Activated CD8-positive, alpha-beta memory T cell treated with anti-CD3 and anti-CD28 coated beads, Interleukin-2, amount 50 U/mL, for 24 hours (primary cell): ENCODE measurements at regions not wholly inside any gene's neighbourhood (a gene's known extent, or its start where the extent isn't known, plus 50 kb on each side); places are given as distances from the start of the nearest gene placed in this dataset.

ENCODE experiments used
- DNase-seq: peaks from one replicate; pipeline ENCODE4 v3.0.0-alpha.2; 2020; ENCODE audit errors: extremely low read depth

DNA sequence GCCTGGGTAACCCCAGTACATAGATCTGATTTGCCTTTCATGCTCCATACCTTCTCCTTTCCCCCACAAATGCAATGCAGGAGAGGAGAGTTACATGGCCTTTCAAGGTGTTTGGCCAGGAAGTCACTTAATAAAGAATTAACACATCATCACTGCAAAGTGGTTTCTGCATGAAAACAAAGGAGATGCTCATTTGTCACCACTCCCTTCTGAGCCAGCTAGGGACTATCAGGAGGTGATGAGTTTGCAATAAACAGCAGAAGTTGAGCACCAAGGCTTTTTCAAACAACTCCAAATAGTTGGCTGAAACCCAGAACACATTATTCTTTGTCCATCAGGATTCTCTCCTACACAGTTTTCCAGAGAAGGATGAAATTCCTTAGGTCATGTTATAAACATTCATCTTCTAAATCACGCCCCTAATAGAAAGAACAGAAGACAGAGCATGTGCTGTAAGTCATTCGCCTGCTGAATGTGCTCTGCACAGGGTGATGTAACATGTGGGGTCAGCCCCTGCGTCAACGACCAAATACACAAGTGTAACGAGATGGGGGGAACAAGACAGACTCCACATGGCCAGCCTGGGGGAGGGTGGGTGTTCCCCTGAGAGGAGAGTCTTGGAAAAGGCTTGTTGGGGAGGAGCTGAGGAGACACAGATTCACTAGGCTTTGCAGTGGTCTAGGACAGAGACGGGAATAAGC is 87.3 kb upstream of the RMDN2 start:
- no peak for DNase-seq

DNA sequence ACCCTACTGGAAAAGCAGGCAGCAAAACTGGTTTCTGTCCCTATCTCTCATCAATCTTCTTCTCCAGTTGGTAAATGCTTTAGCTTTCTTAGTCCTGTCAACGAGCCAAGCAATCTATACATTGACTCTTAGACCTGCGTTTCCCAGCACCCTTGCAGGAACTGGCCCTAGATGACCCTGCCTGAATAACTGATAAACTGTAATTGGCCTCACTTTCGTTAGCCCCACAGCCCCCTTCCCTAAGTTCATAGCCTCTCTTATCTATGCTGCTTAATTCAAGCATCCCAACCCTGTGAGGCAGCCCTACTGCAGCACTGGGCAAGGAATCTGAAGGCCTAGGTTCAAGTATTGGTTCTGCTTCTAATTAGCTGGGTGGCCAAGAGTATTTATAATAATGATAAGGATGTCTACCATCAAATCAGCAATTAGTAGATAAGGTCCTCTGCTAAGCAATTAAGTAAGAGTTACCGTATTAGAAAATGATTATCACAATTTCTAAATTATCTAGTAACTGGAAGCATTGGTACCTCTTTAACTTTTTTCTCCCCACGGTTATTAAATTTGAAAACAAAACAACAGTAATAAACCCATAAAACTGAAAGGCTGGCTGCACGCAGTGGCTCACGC is 86.4 kb upstream of the RMDN2 start:
- DNase-seq = no peak

DNA sequence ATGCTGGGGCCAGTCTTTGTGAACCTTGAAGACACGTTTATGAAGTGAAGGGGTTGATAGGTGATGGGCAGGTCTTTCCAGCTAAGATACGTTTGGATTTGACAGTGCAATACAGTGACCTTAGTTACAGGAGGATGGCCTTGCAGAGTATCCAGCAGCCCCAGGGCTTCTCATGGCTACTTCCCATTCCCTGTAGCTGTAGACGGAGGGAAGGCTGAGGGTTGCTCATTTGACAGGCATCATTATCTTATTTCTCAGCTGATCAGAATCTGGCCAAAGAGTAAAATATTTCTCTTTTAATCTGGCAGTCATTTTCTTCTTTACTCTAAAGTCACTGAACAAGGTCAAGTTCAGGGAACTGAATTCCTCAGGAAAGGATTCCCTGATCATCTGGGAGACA is 85.1 kb upstream of the RMDN2 start:
- no peak for DNase-seq

DNA sequence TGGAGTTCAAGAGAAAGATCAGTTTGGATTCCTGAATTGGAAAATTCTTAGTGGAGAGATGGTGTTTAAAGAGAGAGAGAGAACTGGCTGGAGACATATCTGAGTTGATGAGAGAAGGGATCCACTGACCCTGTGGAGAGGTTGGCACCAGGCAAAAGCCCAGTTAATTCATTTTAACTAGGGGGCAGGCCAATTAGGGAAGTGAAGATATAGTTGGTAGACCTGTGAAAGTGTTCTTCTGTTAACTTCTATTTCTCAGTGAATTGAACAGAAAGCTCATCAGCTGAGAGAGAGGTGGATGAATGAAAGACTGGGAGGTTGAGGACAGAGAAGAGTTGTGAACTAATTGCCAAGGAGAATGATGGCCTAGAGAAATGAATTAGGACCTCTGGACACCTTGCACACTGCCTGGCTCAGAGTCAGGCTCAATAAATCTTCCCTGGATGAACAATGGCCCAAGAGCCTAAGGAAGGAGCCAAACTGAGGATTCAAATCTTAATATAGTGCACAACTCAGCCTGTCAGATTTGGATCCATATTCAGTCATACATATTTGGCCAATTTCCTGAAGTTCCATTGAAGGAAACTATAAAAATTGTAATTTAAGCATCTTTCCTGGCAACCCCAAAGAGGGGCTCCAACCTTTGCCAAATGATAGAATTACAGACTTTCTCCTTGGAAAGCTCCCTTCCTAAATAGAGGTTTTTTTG is 82.2 kb upstream of the RMDN2 start:
- no peak for DNase-seq

DNA sequence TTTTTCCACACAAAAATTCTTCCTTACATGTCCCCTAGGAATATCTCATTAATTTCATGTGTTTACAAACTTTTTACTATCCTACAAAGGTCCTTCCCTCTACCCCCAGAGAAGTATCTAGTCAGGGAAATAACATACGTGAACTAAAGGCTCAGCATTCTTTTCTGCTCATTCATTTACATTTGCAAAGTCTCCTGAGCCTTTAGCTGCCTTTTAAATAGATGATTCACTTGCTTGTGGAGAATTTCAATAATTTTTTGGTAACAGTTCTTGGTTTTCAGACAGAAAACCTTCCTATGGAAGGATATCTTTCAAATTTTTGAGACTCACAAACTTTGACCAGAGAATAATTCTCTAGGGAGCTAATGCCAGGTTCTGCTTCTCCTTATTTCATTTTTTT is 81.5 kb upstream of the RMDN2 start:
- no peak for DNase-seq

DNA sequence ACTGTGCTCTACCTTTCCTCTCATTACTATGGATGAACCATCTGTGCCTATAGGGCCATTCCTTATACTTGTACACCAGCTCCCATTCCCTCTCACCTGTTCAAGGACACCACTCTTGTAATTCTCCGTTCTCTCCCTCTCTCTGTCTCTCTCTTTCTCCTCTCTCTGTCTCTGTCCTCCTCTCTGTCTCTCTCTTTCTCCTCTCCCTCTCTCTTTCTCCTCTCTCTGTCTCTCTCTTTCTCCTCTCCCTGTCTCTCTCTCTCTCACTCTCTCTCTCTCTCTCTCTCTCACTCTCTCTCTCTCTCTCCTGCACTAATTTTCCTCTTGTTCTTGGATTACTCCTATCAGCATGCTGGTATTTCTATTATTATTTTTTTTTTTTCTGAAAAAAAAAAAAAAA is 78.9 kb upstream of the RMDN2 start:
- DNase-seq = no peak

DNA sequence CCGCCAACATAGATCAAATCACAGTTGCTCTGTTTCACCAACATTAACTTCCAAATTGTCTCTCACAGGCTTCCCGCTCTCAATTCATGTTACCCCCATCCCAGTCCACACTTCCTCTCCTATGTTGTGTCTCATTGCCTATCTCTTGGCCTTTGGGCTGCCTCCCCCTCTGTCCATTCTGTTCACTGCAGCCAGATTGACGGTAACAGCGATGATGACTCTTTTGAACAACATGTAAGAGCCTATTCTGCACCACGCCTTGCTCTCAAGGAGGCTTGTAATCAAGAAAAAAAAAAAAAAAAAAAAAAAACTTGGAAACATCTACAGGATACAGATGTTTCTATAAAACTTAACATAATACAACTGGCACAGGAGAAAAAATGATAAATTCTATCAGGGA is 77.3 kb upstream of the RMDN2 start:
- DNase-seq = no peak

DNA sequence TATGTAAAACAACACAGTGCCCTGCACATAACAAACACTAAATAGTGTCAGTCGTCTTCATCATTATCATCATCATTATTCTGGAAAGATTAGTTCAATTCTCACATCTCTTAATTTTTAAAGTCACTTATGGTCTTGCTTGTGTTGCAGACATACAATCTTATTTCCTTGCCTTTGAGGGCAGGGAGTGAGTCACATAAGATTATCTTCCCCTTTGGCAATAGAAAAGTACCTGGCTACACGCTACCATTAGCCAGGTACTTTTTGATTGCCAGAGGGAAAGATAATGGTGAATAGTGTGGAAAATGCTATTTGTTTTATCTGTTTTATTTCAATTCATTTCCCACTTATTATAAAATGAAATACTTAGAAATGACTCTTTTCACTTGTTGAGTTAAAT is 76.6 kb upstream of the RMDN2 start:
- DNase-seq = no peak

DNA sequence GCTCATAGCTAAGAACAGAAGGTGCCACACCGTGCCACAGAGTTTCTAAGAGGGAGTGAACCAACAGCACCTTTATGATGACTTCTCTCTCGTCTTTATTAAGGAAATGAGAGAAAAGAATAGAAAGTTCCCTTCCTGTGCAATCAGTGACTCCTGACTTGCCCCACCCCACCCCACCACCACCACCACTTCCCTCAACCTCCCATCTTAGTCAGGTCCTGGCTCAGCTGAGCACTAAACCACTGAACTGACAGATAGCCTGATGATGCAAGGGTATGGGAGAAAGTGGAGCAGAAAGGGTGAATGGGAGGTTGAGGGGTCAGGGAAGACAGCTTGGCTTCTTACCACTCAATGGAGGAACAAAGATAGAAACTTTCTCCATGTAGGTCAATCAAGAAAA is 75.2 kb upstream of the RMDN2 start:
- no peak for DNase-seq

DNA sequence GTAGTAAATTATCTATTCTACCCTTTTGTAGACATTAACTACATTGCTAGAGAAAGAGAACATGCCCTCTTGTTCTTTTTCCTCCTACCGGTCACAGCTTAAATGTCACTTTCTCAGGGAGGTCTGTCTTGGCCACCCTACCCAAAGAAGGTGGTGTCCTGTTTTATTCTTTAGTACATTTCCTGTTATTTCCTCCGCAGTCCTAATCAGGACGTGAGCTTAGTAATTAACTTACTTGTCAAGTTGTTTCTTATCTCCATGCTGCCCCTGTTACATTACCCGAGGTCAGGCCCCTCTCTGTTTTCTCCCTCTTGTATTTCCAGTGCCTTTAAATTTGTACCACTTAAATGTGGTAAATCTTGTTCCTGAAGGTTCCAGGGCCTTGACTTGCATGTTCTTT is 73.7 kb upstream of the RMDN2 start:
- no peak for DNase-seq

DNA sequence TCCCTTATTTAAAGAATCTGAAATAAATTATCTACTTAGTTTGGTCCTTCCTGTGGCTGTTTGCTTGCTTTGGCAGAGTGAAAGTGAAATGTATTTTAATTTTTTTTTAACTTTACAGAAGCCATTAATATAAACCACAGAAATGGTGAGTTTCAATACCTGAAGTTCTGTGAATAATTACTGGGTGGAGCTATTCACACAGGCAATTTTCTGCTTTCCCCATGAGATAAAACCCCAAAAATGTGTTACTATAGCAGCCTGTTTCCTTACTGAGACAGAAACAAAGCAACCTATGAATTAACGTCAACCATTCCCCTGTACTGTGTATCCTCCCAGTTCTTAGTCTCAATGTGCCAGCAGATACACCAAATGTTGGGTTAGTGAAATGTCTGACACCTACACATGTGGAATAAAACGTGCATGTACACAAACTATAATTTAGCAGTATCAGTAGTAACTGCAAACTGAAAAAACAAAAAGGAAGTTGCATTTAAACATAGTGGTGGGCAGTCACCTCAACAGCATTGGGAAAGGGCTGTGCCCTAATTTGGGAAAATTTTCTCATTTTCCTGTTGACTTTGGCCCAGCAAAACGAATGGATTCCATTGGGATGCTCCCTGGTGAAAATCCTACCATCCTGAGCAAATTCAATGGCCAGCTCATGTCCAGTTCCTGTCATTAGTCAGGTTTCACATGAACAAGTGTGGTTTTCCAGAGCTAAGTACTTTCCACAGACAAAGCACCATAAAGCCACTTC is 73.1 kb upstream of the RMDN2 start:
- DNase-seq = no peak

DNA sequence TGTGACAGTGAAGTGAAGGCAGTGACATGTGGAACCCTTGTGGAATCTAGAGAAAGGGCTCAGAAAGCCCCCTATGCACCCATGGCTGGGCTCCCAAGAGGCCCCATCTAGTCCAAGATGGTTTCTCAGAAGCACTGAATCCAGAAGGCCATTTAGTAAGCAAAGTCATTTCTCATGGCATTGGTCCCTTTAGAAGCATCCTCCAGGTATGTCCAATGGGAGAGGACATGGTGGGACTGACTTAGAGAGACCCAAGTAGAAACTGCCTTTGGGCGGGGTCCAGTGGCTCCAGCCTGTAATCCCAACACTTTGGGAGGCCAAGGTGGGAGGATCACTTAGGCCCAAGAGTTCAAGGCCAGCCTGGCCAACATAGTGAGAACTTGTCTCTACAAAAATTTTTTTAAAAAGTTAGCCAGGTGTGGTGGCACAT is 72.5 kb upstream of the RMDN2 start:
- DNase-seq = no peak

DNA sequence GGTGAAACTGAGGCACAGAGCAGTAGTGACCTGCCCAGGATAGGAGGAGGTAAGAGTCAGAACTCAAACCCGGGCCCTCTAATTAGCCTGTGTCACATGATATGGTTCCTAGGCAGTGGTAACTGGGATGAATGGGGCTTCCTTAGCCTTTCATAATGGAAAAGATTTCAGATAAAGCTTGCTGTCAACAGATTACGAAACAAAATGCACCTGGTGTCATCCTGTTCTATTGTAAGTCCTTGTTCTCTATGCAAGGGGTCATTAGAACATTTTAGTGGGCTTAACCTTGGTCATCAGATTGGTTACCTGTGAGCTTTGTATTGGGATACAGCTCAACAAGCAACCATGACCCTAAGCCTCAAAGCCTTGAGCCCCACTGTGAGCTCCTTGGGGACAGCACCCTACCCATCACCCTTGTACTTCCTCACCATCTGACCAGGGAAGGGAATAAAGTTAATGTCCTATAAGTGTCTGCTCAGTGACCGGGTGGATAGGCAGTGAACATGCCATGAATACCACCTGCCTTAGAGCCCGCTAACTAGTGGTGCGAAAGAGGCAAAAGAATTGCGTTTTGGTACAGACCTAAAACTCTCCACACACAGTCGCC is 70.3 kb upstream of the RMDN2 start:
- no peak for DNase-seq

DNA sequence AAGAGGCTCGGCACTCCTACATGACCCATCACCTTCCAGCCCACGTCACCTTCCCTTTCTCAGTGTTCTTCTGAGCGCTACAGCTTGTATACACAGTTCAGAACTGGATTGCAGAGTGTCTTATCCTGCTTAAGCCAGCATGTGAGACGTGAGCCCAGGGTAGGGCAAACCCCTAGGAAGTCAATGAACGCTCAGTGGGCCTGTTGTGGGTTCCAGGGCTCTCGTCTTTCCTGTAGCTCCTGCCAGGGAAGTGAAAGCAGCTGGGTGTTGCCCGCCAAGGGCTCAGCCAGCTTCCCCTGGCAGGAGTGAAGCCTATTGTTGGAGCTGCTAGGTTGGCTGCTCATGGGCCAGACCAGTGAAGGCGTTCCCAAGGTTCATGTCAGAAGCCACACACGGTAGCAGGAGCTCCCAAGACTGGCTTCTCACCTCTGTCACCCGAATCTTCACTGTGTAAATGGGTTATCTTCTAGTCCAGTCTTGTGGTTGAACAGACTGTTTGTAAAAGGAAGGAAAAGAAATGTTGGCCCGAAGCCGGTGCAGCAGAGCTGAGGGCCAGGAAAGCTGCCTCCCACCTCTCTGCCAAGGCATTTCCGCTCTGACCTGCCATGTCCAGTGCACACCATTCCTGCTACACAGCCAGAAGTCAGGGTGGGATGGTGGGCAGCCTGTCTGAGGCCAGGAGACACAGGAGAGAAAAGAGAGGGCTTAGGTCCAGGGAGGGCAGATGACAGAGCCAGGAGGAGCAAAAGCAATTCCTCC is 69.6 kb upstream of the RMDN2 start:
- no peak for DNase-seq

DNA sequence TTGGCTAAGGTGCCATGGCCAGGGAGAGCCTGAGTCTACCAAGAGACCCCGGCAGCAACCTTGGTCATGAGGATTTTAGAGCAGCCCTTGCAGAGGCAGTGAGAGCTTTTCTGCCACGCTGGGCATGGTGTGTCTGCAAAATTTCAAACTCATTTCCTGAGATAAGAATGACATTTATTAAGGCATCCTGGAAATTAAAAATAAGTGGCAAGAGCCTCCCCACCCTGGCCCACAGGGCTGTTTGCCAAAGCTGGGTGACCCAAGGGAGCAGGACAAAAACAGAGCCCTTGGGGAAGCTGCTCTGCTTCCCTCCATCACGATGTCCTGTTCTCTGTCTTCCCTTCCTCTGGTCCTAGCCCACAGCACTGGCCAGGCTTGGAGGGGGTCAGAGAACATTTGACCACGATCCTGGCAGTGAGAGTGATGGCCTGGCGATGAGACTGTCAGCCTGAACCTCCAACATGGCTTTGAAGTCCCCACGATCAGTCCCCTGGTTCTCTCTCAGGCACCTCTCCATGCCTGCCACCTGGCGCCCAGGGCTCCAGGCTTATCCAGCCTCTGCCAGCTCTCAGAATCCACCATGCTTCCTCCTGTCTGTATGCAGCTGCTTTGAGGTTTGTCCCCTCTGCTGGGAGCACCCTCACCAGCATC is 68.9 kb upstream of the RMDN2 start:
- no peak for DNase-seq

DNA sequence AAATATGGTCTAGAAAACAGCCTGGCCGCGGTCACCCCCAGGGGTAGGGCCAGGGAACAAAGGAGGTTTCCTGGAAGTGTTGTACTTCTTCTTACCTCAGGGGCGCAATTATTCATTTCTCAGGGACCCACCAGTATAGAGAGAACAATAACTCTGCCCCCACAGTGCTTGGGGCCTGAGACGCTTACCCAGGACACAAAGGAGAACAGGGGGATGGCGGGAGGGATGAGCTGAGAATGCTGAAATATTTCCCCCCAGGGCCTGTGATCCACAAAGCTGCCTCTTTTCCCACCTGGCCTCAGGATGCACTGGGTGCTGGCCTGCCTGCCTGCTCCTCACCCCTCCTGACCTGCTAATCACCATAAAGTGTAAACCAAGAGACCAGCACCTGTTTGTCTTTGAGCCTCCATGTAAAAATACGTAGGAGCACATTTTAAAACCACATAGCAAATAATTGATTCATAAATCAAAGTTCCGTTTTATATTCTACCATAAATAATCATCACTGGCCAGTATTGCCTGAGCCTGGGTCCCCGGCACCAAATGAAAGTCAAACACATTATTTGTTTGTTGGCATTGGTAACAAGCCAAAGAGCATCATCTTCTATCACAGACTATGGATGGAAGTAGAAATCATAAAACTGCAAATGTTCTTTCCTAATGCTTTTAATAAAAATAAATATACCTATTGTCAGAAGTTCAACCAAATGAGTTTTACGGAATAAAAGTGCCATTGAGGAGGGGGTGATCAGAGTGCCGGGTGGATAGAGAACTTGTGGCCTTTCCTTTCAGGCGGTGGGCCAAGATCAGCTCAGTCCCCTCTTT is 67.3 kb upstream of the RMDN2 start:
- DNase-seq = no peak

DNA sequence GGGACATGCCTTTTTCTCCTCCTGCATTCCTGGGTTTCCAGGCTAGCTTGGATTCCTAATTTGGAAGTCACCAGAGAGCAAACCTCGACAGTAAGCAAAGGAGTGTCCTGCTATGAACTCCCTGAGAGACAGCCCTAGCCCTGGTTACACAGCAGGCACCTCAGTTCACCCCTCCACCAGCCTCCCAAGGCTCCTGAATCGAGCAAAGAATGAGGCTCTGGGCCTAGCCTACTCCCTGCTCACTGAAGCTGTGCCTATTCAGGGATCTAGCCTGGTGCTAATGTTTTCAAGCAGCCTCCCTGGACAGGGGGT is 66.7 kb upstream of the RMDN2 start:
- DNase-seq = no peak

DNA sequence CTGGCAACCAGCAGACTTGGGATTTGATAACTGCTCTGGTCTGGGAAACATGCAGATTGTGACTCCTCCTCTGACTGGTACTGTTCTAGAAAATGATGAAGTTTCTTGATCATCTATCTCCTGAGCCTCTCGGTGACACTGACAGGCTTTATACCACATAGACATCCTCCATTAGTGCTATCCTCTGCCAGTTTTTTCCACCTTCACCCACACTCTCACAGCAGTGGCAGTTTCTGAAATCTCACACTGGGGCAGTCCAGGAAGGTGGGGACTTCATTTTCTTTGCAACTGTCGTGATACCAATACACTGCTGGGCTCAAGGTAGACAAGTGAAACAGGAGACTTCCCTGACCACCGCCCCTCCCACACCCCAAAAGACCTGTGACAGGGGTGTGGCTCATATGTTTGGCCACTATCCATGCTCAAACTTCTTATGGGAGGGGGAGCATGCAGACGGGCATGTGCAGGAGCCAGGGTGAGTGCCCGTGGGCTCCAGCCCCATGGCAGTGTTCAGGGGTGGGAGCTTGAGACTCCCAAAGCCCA is 66.3 kb upstream of the RMDN2 start:
- no peak for DNase-seq

DNA sequence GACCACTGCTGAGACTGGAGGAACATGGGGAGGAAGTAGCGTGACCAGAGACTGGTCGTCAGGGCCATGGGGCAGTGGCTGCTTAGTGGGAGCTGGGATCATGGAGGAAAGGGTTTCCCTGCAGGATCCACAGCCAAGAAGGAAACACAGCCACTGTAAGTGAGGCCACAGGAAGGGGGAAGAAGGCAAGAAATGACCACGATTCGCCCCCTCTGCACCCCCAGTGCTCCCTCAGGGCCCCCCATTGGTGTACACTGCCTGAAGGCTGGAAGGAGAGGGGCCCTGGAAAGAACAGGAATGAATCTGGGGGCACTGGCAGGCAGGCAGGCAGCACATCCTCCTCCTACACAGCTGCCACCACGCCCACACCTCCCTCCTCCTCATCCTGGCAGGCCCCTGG is 62.5 kb upstream of the RMDN2 start:
- DNase-seq = no peak

DNA sequence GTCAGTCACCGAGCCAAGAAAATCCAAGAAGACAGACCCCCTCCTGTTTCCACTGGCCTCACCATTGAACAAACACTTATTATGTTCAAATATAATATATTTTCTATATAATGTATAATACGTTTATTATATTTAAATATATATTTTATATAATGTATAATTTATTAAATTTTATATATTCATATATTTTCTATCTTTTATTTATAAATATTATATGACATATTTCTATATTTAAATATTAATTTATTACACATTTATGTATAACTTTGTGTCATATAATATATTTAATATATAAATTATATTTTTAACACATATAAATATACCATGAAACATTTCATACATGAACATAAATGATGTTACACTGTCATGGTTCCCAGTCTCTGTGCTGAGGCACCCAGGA is 60.9 kb upstream of the RMDN2 start:
- no peak for DNase-seq
